Body of pancreas (tissue), 4 donors: ENCODE measurements at regions not wholly inside any gene's neighbourhood (a gene's known extent, or its start where the extent isn't known, plus 50 kb on each side); places are given as distances from the start of the nearest gene placed in this dataset.

Experiments used
- ATAC-seq: fragments of 150-250 bp; one replicate; pipeline ENCODE4 v1.9.1; 2016
- DNase-seq, 4 donors: peaks; one replicate each; pipeline ENCODE4 v3.0.0-alpha.2; 2019
- H3K27ac ChIP-seq, 4 donors: fragments of 200-600 bp; sonication (generic); 1 replicate in 3 of 4; 2 replicates in 1 of 4; pipeline versions ENCODE4 v1.5.1 to v1.6.1; 2016 to 2019; ENCODE audit warnings: mild to moderate bottlenecking in 1 of 4, mixed read lengths in 1 of 4, moderate library complexity in 1 of 4
- H3K27me3 ChIP-seq, 2 donors: fragments of 200-600 bp; sonication (generic); one replicate each; pipeline ENCODE4 v1.6.0; 2016; ENCODE audit warnings: mild to moderate bottlenecking in 1 of 2
- H3K36me3 ChIP-seq, 2 donors: fragments of 200-600 bp; sonication (generic); replicated peaks in 1 of 2; 2 replicates each; pipeline ENCODE4 v1.5.1; 2016; ENCODE audit warnings: low read depth in 2 of 2; ENCODE audit not compliant: insufficient read depth in 1 of 2
- H3K4me1 ChIP-seq: fragments of 200-600 bp; sonication (generic); one replicate; pipeline ENCODE4 v1.6.0; 2016
- H3K4me3 ChIP-seq, 2 donors: fragments of 200-600 bp; sonication (generic); 1 replicate in 1 of 2; 2 replicates in 1 of 2; pipeline ENCODE4 v1.5.1; 2016 to 2019
- H3K9me3 ChIP-seq, 3 donors: fragments of 200-600 bp; sonication (generic); 1 replicate in 2 of 3; 2 replicates in 1 of 3; pipeline ENCODE4 v1.5.1; 2016
- CTCF ChIP-seq, 7 experiments: fragments of 450-650 bp in 4 of 7; fragments of 200-600 bp in 3 of 7; sonication (generic) in 3 of 7; IDR thresholded peaks; one replicate each; pipeline ENCODE4 v1.5.1; 2016 to 2019; ENCODE audit warnings: antibody characterized with exemption in 7 of 7
- POLR2A ChIP-seq, 3 donors: fragments of 450-650 bp; IDR thresholded peaks; one replicate each; pipeline ENCODE4 v1.6.1; 2016; ENCODE audit warnings: antibody characterized with exemption in 3 of 3, mild to moderate bottlenecking in 2 of 3
- WGBS, 2 donors: methylation state at CpG; one replicate each; pipeline ENCODE4 v1.1.5; 2017; 5-methylcytosine and 5-hydroxymethylcytosine counted together
- intact Hi-C: fragments of 100-400 bp; cut with DNase I; formaldehyde crosslinking; loops from one replicate; pipeline ENCODE4 v1.15.1; 2023

- WGBS, 2 donors = 3% methylated on average over 25 to 47 of the region's 62 CpGs
- Histone ChIP-seq H3K4me3 (peak overlapping the region; percentile 31 to 60), H3K27me3 (peaks cover 0 to 9% of the 10 kb centered on the region in 2 donors), H3K27ac (peak overlapping the region in 3 of 4 donors; percentile 72 to 81 (median 79)), H3K36me3 (no peaks in the 10 kb centered on the region), H3K4me1 (peaks cover 40% of the 10 kb centered on the region), H3K9me3 (no peaks in the 10 kb centered on the region)
- TF ChIP-seq POLR2A (IDR thresholded peaks at IDR 0.05) = peak in 1 of 3 donors; percentile 38
- TF ChIP-seq CTCF (IDR thresholded peaks at IDR 0.05) = no peak
- DNase-seq (peak in 3 of 4 donors; percentile 22 to 49 (median 31)), ATAC-seq (peak; percentile 28)
- intact Hi-C loops = no loop called here
These were observed 470.7 kb downstream of the SOX9 start for GRCh38 chr17:72591289-72592241.

- peak overlapping the region; percentile 31 to 60 for H3K4me3 ChIP-seq
- peak; percentile 99 for TF ChIP-seq POLR2A (IDR thresholded peaks at IDR 0.05)
- peak in 4 of 7 experiments; percentile 8 to 19 (median 11) for TF ChIP-seq CTCF (IDR thresholded peaks at IDR 0.05)
- WGBS, 2 donors = 0 to 1% methylated on average over 4 to 68 of the region's 71 CpGs
- intact Hi-C loops = no loop called here
- H3K4me1 ChIP-seq = peaks cover 35% of the 10 kb centered on the region
- H3K27me3 ChIP-seq = peaks cover 0 to 9% of the 10 kb centered on the region in 2 donors
- peak; percentile 72 to 87 (median 75) for DNase-seq
- H3K9me3 ChIP-seq = no peaks in the 10 kb centered on the region
- peak; percentile 81 for ATAC-seq
- H3K36me3 ChIP-seq = no peaks in the 10 kb centered on the region
- peak overlapping the region; percentile 67 to 81 (median 76) for H3K27ac ChIP-seq
These were observed 471.6 kb downstream of the SOX9 start for GRCh38 chr17:72592242-72592966.

GRCh38 chr17:72592967-72593325 lies 472.1 kb downstream of the SOX9 start:
- Histone ChIP-seq H3K36me3 (no peaks in the 10 kb centered on the region), H3K27ac (no peak overlapping the region), H3K4me1 (peaks cover 30% of the 10 kb centered on the region), H3K27me3 (peaks cover 0 to 9% of the 10 kb centered on the region in 2 donors), H3K9me3 (no peaks in the 10 kb centered on the region), H3K4me3 (no peak overlapping the region)
- WGBS, 2 donors = 82 to 85% methylated on average over 7 to 9 of the region's 9 CpGs
- DNase-seq = no peak
- TF ChIP-seq POLR2A (IDR thresholded peaks at IDR 0.05) = no peak
- TF ChIP-seq CTCF (IDR thresholded peaks at IDR 0.05) = no peak
- ATAC-seq = no peak
- intact Hi-C loops = no loop called here

GRCh38 chr17:72594248-72594647 lies 473.4 kb downstream of the SOX9 start:
- intact Hi-C loops = no loop called here
- ATAC-seq (no peak), DNase-seq (no peak)
- Histone ChIP-seq H3K27ac (no peak overlapping the region), H3K4me3 (no peak overlapping the region), H3K9me3 (no peaks in the 10 kb centered on the region), H3K4me1 (peaks cover 17% of the 10 kb centered on the region), H3K36me3 (no peaks in the 10 kb centered on the region), H3K27me3 (peaks cover 0 to 9% of the 10 kb centered on the region in 2 donors)
- 65 to 67% methylated on average over 9 of the region's 9 CpGs for WGBS, 2 donors
- no peak for TF ChIP-seq POLR2A (IDR thresholded peaks at IDR 0.05)
- no peak for TF ChIP-seq CTCF (IDR thresholded peaks at IDR 0.05)
